GM13976 (cell line): ENCODE measurements at regions not wholly inside any gene's neighbourhood (a gene's known extent, or its start where the extent isn't known, plus 50 kb on each side); places are given as distances from the start of the nearest gene placed in this dataset.

Source experiments
- DNase-seq: peaks from one replicate; pipeline ENCODE4 v3.0.0; 2012; ENCODE audit warnings: low spot score
- CTCF ChIP-seq: IDR thresholded peaks from 2 replicates; pipeline ENCODE4 v1.5.1; 2012; ENCODE audit warnings: borderline replicate concordance, mild to moderate bottlenecking; ENCODE audit not compliant: insufficient read depth; ENCODE audit errors: extremely low read depth, missing control alignments, control extremely low read depth
- in situ Hi-C: fragments of 300-500 bp; cut with MboI; formaldehyde crosslinking; loops from one replicate; pipeline ENCODE4 v1.12.0; 2022; ENCODE audit warnings: low sequenced_read_pairs, mixed read lengths, inconsistent platforms; ENCODE audit not compliant: unreplicated experiment

- no peak for DNase-seq
- no peak for TF ChIP-seq CTCF
- in situ Hi-C loops, result no loop called here
These were observed 103.8 kb downstream of the CEBPB start for GRCh38 chr20:50294164-50295088.

GRCh38 chr20:50295345-50295744, 104.7 kb downstream of the CEBPB start:
- no peak for TF ChIP-seq CTCF
- DNase-seq, result no peak

GRCh38 chr20:50295762-50296449, 105.3 kb downstream of the CEBPB start:
- TF ChIP-seq CTCF, result no peak
- DNase-seq, result no peak
- in situ Hi-C loops, result no loop called here

More at GRCh38 chr20:50295345-50295744, 104.7 kb downstream of the CEBPB start:
- in situ Hi-C loops, result no loop called here

- DNase-seq, result no peak
These were observed 106.1 kb downstream of the CEBPB start for GRCh38 chr20:50296450-50297375.

GRCh38 chr20:50297498-50298376, 107.1 kb downstream of the CEBPB start:
- DNase-seq, result no peak
- TF ChIP-seq CTCF, result no peak
- in situ Hi-C loops, result no loop called here

More at GRCh38 chr20:50296450-50297375, 106.1 kb downstream of the CEBPB start:
- in situ Hi-C loops, result no loop called here
- TF ChIP-seq CTCF, result no peak
